ENCODE measurements at regions not wholly inside any gene's neighbourhood (a gene's known extent, or its start where the extent isn't known, plus 50 kb on each side); places are given as distances from the start of the nearest gene placed in this dataset.
"Not testable (repeated sequence)": the region's sequence is repeated elsewhere in the genome, so short reads cannot be mapped to it uniquely, and the experiment has no call there.

DNA sequence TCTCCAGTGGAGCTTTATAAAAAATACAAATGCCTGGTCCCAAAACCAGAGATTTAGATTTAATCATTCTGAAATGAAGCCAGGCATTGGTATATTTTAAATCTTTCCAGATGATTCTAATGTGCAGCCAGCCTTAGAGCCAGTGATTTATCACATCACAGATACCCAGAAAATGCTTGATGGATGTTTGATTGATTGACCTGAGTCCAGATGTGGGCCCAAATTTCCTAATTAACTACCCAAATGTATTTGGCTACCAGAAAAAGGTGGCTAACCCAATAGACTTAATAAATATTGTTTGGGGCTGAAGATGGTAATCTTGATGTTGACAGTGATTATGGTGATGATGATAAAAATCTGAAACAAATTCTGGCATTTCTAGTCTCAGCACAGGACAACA, 93.1 kb downstream of the ABCC12 start:
- Histone ChIP-seq H3K4me2 (ENCODE audit: insufficient read depth, low read length) (no peak overlapping the region), H3K27ac (ENCODE audit: low read depth, low read length) (no peak overlapping the region), H3K36me3 (ENCODE audit: insufficient read depth, low read length) (no peaks in the 10 kb centered on the region), H2AFZ (ENCODE audit: low read length) (no peak overlapping the region), H3K4me1 (ENCODE audit: insufficient read depth, low read length) (no peaks in the 10 kb centered on the region), H3K4me3 (ENCODE audit: insufficient read depth, low read length) (no peak overlapping the region), H4K20me1 (ENCODE audit: insufficient read depth, low read length) (no peaks in the 10 kb centered on the region), H3K9me3 (ENCODE audit: low read depth, low read length) (no peaks in the 10 kb centered on the region), H3K27me3 (ENCODE audit: insufficient read depth, low read length) (no peaks in the 10 kb centered on the region), H3K79me2 (ENCODE audit: insufficient read depth, low read length) (no peaks in the 10 kb centered on the region)
- TF ChIP-seq, protein P1, sequence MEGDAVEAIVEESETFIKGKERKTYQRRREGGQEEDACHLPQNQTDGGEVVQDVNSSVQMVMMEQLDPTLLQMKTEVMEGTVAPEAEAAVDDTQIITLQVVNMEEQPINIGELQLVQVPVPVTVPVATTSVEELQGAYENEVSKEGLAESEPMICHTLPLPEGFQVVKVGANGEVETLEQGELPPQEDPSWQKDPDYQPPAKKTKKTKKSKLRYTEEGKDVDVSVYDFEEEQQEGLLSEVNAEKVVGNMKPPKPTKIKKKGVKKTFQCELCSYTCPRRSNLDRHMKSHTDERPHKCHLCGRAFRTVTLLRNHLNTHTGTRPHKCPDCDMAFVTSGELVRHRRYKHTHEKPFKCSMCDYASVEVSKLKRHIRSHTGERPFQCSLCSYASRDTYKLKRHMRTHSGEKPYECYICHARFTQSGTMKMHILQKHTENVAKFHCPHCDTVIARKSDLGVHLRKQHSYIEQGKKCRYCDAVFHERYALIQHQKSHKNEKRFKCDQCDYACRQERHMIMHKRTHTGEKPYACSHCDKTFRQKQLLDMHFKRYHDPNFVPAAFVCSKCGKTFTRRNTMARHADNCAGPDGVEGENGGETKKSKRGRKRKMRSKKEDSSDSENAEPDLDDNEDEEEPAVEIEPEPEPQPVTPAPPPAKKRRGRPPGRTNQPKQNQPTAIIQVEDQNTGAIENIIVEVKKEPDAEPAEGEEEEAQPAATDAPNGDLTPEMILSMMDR (IDR thresholded peaks at IDR 0.05; ENCODE audit: extremely low read depth, low read depth, low read length) = no peak
- no peak for DNase-seq (ENCODE audit: insufficient read length, low spot score, missing footprints)

DNA sequence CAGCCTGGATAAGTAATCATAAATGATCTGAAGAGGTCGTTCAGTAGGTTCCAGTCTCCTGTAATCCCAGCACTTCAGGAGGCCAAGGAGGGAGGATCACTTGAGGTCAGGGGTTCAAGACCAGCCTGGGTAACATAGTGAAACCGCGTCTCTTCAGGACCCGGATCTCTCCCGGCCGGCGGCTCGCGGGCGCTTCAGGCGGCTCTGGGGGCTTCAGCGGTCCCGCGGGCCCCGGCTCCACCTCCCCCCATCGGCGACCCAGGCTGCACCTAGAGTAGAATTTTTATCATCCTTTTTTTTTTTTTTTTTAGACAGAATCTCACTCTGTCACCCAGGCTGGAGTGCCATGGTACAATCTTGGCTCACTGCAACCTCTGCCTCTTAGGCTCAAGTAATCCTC, 95.9 kb downstream of the ABCC12 start:
- no peak overlapping the region for H3K4me2 ChIP-seq (ENCODE audit: insufficient read depth, low read length)
- no peak overlapping the region for H2AFZ ChIP-seq (ENCODE audit: low read length)
- H3K27me3 ChIP-seq (ENCODE audit: insufficient read depth, low read length) = no peaks in the 10 kb centered on the region
- TF ChIP-seq, protein P1 (IDR thresholded peaks at IDR 0.05; ENCODE audit: extremely low read depth, low read depth, low read length) = no peak
- H3K79me2 ChIP-seq (ENCODE audit: insufficient read depth, low read length) = no peaks in the 10 kb centered on the region
- DNase-seq (ENCODE audit: insufficient read length, low spot score, missing footprints) = no peak
- no peak overlapping the region for H3K4me3 ChIP-seq (ENCODE audit: insufficient read depth, low read length)
- no peaks in the 10 kb centered on the region for H3K36me3 ChIP-seq (ENCODE audit: insufficient read depth, low read length)
- no peaks in the 10 kb centered on the region for H4K20me1 ChIP-seq (ENCODE audit: insufficient read depth, low read length)
- H3K27ac ChIP-seq (ENCODE audit: low read depth, low read length) = no peak overlapping the region
- peaks cover 7% of the 10 kb centered on the region for H3K4me1 ChIP-seq (ENCODE audit: insufficient read depth, low read length)
- no peaks in the 10 kb centered on the region for H3K9me3 ChIP-seq (ENCODE audit: low read depth, low read length)

DNA sequence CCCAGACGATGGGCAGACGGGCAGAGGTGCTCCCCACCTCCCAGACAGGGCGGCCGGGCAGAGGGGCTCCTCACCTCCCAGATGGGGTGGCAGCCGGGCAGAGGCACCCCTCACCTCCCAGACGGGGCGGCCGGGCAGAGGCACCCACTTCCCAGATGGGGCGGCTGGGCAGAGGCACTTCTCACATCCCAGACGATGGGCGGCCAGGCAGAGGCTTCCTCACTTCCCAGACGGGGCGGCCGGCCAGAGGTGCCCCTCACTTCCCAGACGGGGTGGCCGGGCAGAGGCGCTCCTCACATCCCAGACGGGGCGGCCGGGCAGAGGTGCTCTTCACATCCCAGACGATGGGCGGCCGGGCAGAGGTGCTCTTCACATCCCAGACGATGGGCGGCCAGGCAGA, 96.6 kb downstream of the ABCC12 start:
- not testable (repeated sequence) for H3K4me3 ChIP-seq (ENCODE audit: insufficient read depth, low read length); DNase-seq (ENCODE audit: insufficient read length, low spot score, missing footprints); H3K79me2 ChIP-seq (ENCODE audit: insufficient read depth, low read length); H2AFZ ChIP-seq (ENCODE audit: low read length); H3K4me2 ChIP-seq (ENCODE audit: insufficient read depth, low read length); H3K27ac ChIP-seq (ENCODE audit: low read depth, low read length); H3K36me3 ChIP-seq (ENCODE audit: insufficient read depth, low read length); H4K20me1 ChIP-seq (ENCODE audit: insufficient read depth, low read length); H3K9me3 ChIP-seq (ENCODE audit: low read depth, low read length); H3K27me3 ChIP-seq (ENCODE audit: insufficient read depth, low read length)
- peaks cover 11% of the 10 kb centered on the region for H3K4me1 ChIP-seq (ENCODE audit: insufficient read depth, low read length)

DNA sequence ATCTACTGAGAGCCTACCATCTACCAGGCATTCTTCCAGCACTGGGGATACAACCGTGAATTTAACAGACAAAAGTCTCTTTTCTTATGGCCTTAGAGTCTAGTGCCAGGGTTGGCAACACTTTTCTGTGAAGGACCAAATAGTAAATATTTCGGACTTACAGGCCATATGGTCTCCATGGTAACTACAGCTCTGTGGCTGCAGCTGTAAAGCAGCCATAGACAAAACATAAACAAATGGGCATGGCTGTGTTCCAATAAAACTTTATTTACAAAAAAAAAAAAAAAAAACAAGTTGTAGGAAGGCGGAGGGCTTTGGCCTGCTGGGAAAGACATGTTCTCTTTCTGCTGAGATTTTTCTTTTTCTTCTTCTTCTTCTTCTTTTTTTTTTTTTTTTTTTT, 98.7 kb downstream of the ABCC12 start:
- H3K27ac ChIP-seq (ENCODE audit: low read depth, low read length) = no peak overlapping the region
- no peak overlapping the region for H3K4me3 ChIP-seq (ENCODE audit: insufficient read depth, low read length)
- H4K20me1 ChIP-seq (ENCODE audit: insufficient read depth, low read length) = no peaks in the 10 kb centered on the region
- no peaks in the 10 kb centered on the region for H3K9me3 ChIP-seq (ENCODE audit: low read depth, low read length)
- H3K36me3 ChIP-seq (ENCODE audit: insufficient read depth, low read length) = no peaks in the 10 kb centered on the region
- no peak overlapping the region for H2AFZ ChIP-seq (ENCODE audit: low read length)
- H3K79me2 ChIP-seq (ENCODE audit: insufficient read depth, low read length) = no peaks in the 10 kb centered on the region
- H3K4me2 ChIP-seq (ENCODE audit: insufficient read depth, low read length) = no peak overlapping the region
- TF ChIP-seq, protein P1 (IDR thresholded peaks at IDR 0.05; ENCODE audit: extremely low read depth, low read depth, low read length) = no peak
- H3K27me3 ChIP-seq (ENCODE audit: insufficient read depth, low read length) = peaks cover 6% of the 10 kb centered on the region
- peaks cover 19% of the 10 kb centered on the region for H3K4me1 ChIP-seq (ENCODE audit: insufficient read depth, low read length)
- DNase-seq (ENCODE audit: insufficient read length, low spot score, missing footprints) = no peak
